NCI-H1105 treated with DMSO at 0.1 percent for 48 hours (cell line): ENCODE measurements at regions not wholly inside any gene's neighbourhood (a gene's known extent, or its start where the extent isn't known, plus 50 kb on each side); places are given as distances from the start of the nearest gene placed in this dataset.
"Not testable (repeated sequence)": the region's sequence is repeated elsewhere in the genome, so short reads cannot be mapped to it uniquely, and the experiment has no call there.

Experiments
- DNase-seq: peaks from one replicate; lab custom pipeline; 2025; lab: John Stamatoyannopoulos, UW

DNA sequence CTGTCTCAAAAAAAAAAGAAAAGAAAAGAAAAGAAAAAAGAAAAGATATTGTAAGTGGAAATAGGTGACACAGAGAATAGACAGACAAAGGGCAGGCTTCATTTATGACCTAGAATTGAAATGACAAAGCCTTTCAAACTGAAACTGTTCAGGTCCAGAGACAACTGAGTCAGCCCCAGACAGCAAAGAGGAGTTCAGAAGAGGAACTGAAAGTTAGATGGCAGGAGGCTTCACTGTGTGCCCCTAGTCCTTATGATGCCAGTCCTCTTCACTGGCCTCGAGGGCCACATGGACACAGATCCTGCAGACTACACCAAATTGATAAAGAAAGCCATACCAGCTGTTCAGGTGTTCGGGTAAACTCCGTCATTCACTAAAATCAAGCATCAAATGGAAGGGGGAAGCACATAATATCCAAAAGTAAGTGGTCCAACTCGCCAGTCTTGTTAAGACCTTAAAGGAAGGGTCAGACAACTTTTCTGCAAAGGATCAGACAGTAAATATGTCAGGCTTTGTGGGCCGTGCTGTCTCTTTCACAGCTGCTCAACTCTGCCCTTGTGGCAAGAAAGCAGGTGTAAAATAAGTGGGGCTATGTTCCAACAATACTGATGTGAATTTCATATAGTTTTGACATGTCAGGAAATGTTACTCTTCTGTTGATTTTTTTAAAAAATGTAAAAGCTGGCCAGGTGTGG is 231.9 kb upstream of the MGAT5 start:
- no peak for DNase-seq

GRCh38 chr2:134023854-134024253 is 230.0 kb upstream of the MGAT5 start:
- DNase-seq, result no peak

DNA sequence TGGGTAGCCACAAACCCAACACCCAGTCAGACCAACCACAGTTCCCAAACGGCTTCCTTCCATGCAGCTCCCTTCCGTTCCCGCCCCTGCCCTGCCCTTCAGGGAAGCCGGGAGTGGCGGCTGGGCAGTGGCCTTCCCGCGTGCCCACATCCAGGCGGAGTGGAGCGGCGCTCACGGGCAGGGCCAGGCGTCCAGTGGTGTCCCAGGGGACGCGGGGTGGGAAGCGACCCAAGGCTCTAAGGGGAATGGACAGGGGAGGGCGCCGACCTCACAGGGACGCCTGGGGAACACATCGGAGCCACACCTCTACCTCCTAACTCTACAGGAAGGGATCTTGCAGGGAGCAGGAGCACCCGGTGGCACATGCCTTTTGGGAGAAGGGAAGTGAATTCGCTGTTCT is 225.9 kb upstream of the MGAT5 start:
- no peak for DNase-seq

DNA sequence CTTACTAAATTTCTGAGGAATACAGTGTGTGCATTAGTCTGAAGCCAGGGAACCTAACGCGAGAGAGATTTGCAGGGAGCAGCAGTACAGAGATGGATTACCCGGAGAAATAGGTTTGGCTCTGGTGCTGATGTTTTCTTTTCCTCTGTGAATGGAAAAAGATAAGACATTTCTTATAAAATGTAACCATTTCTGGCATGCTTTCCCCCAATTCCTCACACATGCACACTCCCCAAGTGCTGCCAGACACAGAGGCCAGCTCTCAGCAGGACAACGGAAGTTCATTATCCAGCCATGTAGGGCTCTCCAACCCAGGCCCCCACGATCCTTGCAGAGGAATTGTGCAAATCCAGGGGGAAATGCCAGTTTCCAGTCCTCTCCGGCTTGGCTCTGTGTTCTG is 224.5 kb upstream of the MGAT5 start:
- no peak for DNase-seq

GRCh38 chr2:134031539-134031938 is 222.3 kb upstream of the MGAT5 start:
- no peak for DNase-seq

DNA sequence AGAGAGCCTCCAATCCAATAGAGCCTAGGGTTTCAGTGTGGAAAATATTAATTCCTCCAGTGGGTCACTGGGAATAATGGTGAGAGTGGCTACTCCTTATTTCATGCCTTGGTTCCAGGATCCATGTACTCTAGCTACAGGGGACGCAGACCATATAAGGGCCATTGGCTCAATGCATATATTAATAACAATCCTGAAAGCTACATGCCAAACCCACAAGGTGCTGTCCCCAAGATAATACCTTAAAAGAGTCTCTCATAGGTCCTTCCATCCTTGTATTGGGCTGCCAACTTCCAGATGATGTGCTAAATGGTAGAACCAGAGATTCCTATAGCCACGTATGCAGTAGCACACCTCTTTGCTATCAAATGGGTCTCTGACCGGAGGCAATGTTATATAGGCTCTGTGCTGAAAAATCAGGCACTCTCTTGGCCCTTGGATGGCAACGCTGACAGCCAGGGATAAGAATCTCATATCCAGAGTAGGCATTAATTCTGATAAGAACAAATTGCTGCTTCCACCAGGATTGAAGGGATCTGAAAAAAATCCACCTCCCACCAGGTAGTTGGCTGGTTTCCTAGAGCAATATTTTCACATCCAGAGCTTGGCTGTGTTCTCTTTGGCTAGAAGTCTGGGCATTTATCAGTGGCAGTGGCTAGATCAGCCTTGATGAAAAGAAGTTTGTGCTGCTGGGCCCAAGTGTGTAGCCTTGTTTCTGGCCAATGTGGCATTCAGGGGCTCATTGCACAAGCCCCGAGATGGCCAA is 218.1 kb upstream of the MGAT5 start:
- DNase-seq, result no peak

- no peak for DNase-seq
Measured at GRCh38 chr2:134039912-134040581, 213.8 kb upstream of the MGAT5 start.

GRCh38 chr2:134040626-134041172 is 213.2 kb upstream of the MGAT5 start:
- not testable (repeated sequence) for DNase-seq

DNA sequence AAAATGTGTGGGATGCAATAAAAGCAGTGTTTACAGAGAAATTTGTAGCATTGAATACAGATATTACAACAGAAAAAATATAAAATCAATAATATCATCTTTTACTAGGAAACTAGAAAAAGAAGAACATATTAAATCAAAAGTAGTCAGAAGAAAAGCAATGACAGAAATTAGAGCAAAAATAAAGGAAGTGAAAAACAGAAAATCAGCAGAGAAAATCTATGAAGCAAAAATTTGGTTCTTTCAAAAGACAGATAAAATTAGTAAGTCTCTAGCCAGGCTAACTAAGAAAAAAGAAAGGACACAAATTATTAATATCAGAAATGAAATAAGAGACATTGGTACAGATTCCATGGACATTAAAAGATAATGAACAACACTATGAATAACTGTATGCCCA is 212.0 kb upstream of the MGAT5 start:
- DNase-seq, result no peak

- not testable (repeated sequence) for DNase-seq
Measured at GRCh38 chr2:134043028-134043427, 210.8 kb upstream of the MGAT5 start.

- DNase-seq, result no peak
Measured at GRCh38 chr2:134052173-134052572, 201.7 kb upstream of the MGAT5 start.

DNA sequence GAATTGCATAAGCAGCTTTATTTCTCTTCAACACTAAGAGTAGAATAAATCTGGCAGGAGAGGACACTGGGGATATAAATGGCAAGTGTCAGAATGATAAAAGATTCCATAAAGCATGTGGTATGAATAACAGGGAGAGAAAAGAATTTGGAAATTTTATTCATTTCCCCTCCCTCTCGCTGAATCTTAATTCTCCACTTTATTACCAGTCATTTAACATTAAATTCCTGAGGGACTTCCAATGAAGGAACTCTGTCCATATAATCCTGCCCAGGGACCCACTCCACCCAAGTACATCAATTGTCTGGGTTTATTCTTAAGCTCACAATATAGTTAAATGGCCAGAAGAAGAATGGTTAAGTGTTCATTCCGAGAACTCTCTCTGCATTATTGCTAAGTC is 197.7 kb upstream of the MGAT5 start:
- DNase-seq, result no peak

DNA sequence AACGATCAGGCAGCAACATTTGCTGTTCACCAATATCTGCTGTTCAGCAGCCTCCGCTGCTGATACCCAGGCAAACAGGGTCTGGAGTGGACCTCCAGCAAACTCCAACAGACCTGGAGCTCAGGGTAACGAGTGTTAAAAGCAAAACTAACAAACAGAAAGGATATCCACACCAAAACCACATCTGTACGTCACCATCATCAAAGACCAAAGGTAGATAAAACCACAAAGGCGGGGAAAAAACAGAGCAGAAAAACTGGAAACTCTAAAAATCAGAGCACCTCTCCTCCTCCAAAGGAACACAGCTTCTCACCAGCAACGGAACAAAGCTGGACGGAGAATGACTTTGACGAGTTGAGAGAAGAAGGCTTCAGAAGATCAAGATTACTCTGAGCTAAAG is 192.8 kb upstream of the MGAT5 start:
- not testable (repeated sequence) for DNase-seq

- DNase-seq, result not testable (repeated sequence)
Measured at GRCh38 chr2:134062235-134062634, 191.6 kb upstream of the MGAT5 start.

DNA sequence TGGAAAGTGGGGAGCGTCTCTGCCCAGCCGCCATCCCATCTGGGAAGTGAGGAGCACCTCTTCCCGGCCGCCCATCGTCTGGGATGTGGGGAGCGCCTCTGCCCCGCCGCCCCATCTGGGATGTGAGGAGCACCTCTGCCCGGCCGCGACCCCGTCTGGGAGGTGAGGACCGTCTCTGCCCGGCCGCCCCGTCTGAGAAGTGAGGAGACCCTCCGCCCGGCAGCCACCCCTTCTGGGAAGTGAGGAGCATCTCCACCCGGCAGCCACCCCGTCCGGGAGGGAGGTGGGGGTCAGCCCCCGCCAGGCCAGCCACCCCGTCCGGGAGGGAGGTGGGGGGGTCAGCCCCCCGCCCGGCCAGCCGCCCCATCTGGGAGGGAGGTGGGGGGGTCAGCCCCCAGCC is 190.0 kb upstream of the MGAT5 start:
- DNase-seq, result not testable (repeated sequence)

GRCh38 chr2:134070281-134070741 is 183.6 kb upstream of the MGAT5 start:
- DNase-seq, result no peak

DNA sequence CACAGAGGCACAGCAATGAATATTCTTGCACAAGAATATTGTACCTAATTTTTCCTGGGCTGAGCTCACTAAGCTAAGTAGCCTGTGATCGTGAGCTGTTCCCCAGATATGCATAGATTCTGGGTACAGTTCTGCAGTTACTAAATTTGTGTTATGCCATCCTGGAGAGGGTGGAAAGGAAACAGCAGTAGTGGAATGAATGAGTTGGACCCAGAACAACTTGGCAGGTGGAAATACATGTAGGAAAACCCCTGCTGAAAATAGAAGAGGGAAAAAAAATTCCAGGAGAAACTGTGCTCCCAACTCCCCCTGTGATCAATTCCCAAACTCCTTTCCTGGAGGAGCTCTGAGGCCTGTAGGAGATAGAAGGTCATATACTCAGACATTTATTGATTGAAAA is 181.5 kb upstream of the MGAT5 start:
- DNase-seq, result no peak

GRCh38 chr2:134073023-134073422 is 180.8 kb upstream of the MGAT5 start:
- no peak for DNase-seq

DNA sequence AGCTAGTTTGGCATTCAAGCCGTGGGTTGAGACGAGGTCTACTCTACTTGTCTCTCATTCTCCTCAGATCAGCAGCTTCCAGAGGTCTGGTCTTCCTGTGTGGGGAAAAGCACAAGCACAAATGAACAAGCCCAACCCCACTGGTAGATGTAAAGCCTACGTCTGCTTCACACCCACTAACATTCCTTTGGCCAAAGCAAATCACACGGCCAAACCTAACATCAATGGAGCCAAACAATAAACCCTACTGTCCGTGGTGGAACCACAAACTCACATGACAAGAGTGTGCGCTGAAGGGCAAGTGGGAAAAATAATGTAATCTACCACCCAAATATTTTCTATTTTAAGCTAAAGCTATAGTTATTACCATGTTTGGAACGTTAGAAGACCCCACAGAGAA is 179.3 kb upstream of the MGAT5 start:
- DNase-seq, result no peak

- DNase-seq, result no peak
Measured at GRCh38 chr2:134075204-134075603, 178.7 kb upstream of the MGAT5 start.

DNA sequence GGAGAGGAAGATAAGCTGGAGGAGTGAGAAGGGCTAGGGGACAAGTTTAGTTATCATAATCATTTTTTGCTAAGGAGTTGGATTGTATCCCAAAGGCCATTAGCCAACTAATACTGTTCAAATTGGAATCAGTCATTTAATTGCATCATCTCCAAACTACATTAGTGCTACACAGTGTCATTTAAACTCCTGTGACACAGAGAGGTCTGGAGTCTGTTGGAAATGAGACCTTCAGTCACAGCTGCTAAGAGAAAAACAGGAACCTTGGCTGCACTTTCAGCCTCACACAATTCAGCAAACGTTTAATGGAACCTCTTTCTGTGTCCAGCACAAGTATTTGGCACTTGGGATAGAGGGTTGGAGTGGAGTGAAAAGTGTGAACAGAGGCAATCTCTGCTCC is 175.5 kb upstream of the MGAT5 start:
- DNase-seq, result peak; percentile 5

DNA sequence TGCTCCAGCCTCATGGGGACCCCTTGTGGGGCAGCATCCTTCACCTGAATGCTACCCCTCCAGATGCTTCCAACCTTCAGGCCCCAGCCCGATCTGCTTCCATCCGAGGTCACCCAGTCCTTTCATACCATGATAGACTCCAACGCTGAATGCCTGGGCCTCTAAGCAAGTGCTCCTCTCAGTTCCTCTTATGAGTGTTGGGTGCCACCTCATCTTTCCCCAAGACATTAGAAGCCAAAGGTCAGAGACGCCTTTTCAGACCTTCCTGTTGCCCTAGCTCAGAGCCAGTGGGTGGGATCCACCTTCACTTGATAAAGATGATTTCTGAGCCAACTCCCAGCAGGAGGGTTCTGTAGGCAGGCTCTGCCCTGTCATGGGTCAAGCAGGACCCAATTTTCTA is 174.5 kb upstream of the MGAT5 start:
- no peak for DNase-seq
